H1 (cell line): ENCODE measurements at regions not wholly inside any gene's neighbourhood (a gene's known extent, or its start where the extent isn't known, plus 50 kb on each side); places are given as distances from the start of the nearest gene placed in this dataset.

Experiments used
- CTCF ChIA-PET: fragments of 300-600 bp; sonication (Branson Sonifier 250); formaldehyde crosslinking; loops from one replicate; lab custom pipeline; 2021; ENCODE audit not compliant: partially characterized antibody; lab: Charles Lee
- POLR2A ChIA-PET: fragments of 300-600 bp; sonication (Branson Sonifier 250); formaldehyde crosslinking; loops from one replicate; lab custom pipeline; 2021; ENCODE audit warnings: inconsistent platforms; ENCODE audit not compliant: partially characterized antibody; lab: Charles Lee
- DNase-seq, 2 experiments: peaks; one replicate each; pipeline versions ENCODE4 v3.0.0 to v3.0.0-alpha.2; 2010 to 2022; ENCODE audit warnings: low spot score in 2 of 2, low read depth in 1 of 2, mixed read lengths in 1 of 2
- FAIRE-seq: peaks from 2 replicates; lab custom pipeline; 2011; peaks lifted over from hg19 to GRCh38; lab: Jason Lieb, UNC
- H2AFZ ChIP-seq: 2 replicates; pipeline ENCODE4 v1.8.1; 2012; ENCODE audit warnings: low read length, inconsistent platforms
- H2AK5ac ChIP-seq: 2 replicates; pipeline ENCODE4 v1.6.1; 2013; ENCODE audit warnings: low read depth, low read length
- H2BK120ac ChIP-seq: replicated peaks from 2 replicates; pipeline ENCODE3; 2013; ENCODE audit warnings: low read depth, low read length, inconsistent platforms
- H2BK12ac ChIP-seq: 2 replicates; pipeline ENCODE4 v1.6.1; 2013; ENCODE audit warnings: low read depth, low read length
- H2BK15ac ChIP-seq: 2 replicates; pipeline ENCODE4 v1.6.1; 2013; ENCODE audit warnings: low read length
- H2BK20ac ChIP-seq: 2 replicates; pipeline ENCODE4 v1.6.1; 2013; ENCODE audit warnings: low read length
- H2BK5ac ChIP-seq: 2 replicates; pipeline ENCODE4 v1.6.1; 2013; ENCODE audit warnings: low read depth, low read length
- H3K14ac ChIP-seq: 2 replicates; pipeline ENCODE4 v1.6.1; 2013; ENCODE audit warnings: inconsistent platforms; ENCODE audit not compliant: insufficient read length
- H3K18ac ChIP-seq: 2 replicates; pipeline ENCODE4 v1.6.1; 2013; ENCODE audit warnings: low read length; ENCODE audit errors: extremely low read depth
- H3K23ac ChIP-seq: 2 replicates; pipeline ENCODE4 v1.6.1; 2013; ENCODE audit warnings: inconsistent platforms; ENCODE audit not compliant: insufficient read length
- H3K23me2 ChIP-seq: 2 replicates; pipeline ENCODE4 v1.6.1; 2013; ENCODE audit warnings: low read depth, low read length
- H3K27ac ChIP-seq: 2 replicates; pipeline ENCODE4 v1.6.1; 2011; ENCODE audit warnings: low read depth, low read length, inconsistent platforms
- H3K27me3 ChIP-seq, 4 experiments: replicated peaks in 1 of 4; 1 replicate in 1 of 4; 2 replicates in 3 of 4; pipeline versions ENCODE4 v1.6.1 to v1.8.1; 2011 to 2013; ENCODE audit warnings: low read length in 3 of 4, mild to moderate bottlenecking in 3 of 4, inconsistent platforms in 2 of 4, mixed read lengths in 2 of 4, moderate library complexity in 1 of 4; ENCODE audit not compliant: control insufficient read depth in 3 of 4, insufficient read depth in 3 of 4; ENCODE audit errors: extremely low read depth in 1 of 4
- H3K36me3 ChIP-seq, 4 experiments: 2 replicates each; pipeline versions ENCODE4 v1.6.1 to v1.8.1; 2011 to 2013; ENCODE audit warnings: mild to moderate bottlenecking in 4 of 4, low read length in 3 of 4, moderate library complexity in 2 of 4, control low read depth in 1 of 4, inconsistent platforms in 1 of 4; ENCODE audit not compliant: insufficient read depth in 4 of 4, control insufficient read depth in 2 of 4
- H3K4ac ChIP-seq: replicated peaks from 2 replicates; pipeline ENCODE3; 2013; ENCODE audit warnings: low read length, low read depth, mixed read lengths, inconsistent platforms; ENCODE audit not compliant: insufficient read length
- H3K4me1 ChIP-seq, 4 experiments: replicated peaks in 1 of 4; 1 replicate in 1 of 4; 2 replicates in 3 of 4; pipeline versions ENCODE4 v1.6.1 to v1.8.1; 2011 to 2013; ENCODE audit warnings: low read length in 3 of 4, inconsistent platforms in 2 of 4, mixed read lengths in 1 of 4; ENCODE audit not compliant: insufficient read depth in 4 of 4, control insufficient read depth in 3 of 4
- H3K4me2 ChIP-seq, 2 experiments: 2 replicates each; pipeline versions ENCODE4 v1.6.1 to v1.8.1; 2011 to 2013; ENCODE audit warnings: low read depth in 2 of 2, low read length in 2 of 2, control low read depth in 1 of 2, inconsistent platforms in 1 of 2, mild to moderate bottlenecking in 1 of 2; ENCODE audit not compliant: insufficient read depth in 1 of 2
- H3K4me3 ChIP-seq, 4 experiments: fragments of 200-600, 300-600 bp in 1 of 4; sonication (generic), shearing (Covaris generic), sonication (Bioruptor Twin) in 1 of 4; 2 replicates each; pipeline versions ENCODE4 v1.5.1 to v1.8.1; 2011 to 2016; ENCODE audit warnings: low read length in 4 of 4, low read depth in 3 of 4, control low read depth in 2 of 4, inconsistent platforms in 2 of 4, mild to moderate bottlenecking in 2 of 4, mixed read lengths in 1 of 4, moderate library complexity in 1 of 4; ENCODE audit not compliant: insufficient read depth in 2 of 4; ENCODE audit errors: extremely low read depth in 1 of 4
- H3K56ac ChIP-seq: replicated peaks from 2 replicates; pipeline ENCODE3; 2013; ENCODE audit warnings: low read depth, mild to moderate bottlenecking, mixed read lengths, low read length, inconsistent platforms; ENCODE audit not compliant: insufficient read length
- H3K79me1 ChIP-seq: 2 replicates; pipeline ENCODE4 v1.6.1; 2013; ENCODE audit warnings: low read depth, low read length, control low read depth
- H3K79me2 ChIP-seq, 2 experiments: 2 replicates each; pipeline versions ENCODE4 v1.6.1 to v1.8.1; 2012 to 2013; ENCODE audit warnings: low read length in 2 of 2, mild to moderate bottlenecking in 2 of 2, inconsistent platforms in 1 of 2; ENCODE audit not compliant: insufficient read depth in 2 of 2, control insufficient read depth in 1 of 2
- H3K9ac ChIP-seq, 4 experiments: replicated peaks in 1 of 4; 1 replicate in 1 of 4; 2 replicates in 3 of 4; pipeline versions ENCODE4 v1.6.1 to v1.8.1; 2011 to 2013; ENCODE audit warnings: low read depth in 3 of 4, low read length in 3 of 4, control low read depth in 2 of 4, mild to moderate bottlenecking in 2 of 4, moderate library complexity in 2 of 4, inconsistent platforms in 1 of 4; ENCODE audit errors: extremely low read depth in 1 of 4
- H3K9me3 ChIP-seq, 2 experiments: 2 replicates each; pipeline versions ENCODE4 v1.6.1 to v1.8.1; 2012 to 2013; ENCODE audit warnings: mild to moderate bottlenecking in 2 of 2, moderate library complexity in 2 of 2, control low read depth in 1 of 2, inconsistent platforms in 1 of 2, low read depth in 1 of 2, low read length in 1 of 2, mixed read lengths in 1 of 2; ENCODE audit not compliant: insufficient read depth in 2 of 2
- H4K20me1 ChIP-seq, 2 experiments: replicated peaks in 1 of 2; 2 replicates each; pipeline versions ENCODE3 to v1.8.1; 2011 to 2013; ENCODE audit warnings: inconsistent platforms in 2 of 2, low read length in 2 of 2, mild to moderate bottlenecking in 1 of 2; ENCODE audit not compliant: insufficient read depth in 2 of 2, control insufficient read depth in 1 of 2
- H4K5ac ChIP-seq: 2 replicates; pipeline ENCODE4 v1.6.1; 2013; ENCODE audit warnings: low read length, low read depth, mixed read lengths, inconsistent platforms; ENCODE audit not compliant: insufficient read length
- H4K8ac ChIP-seq: 2 replicates; pipeline ENCODE4 v1.8.0; 2013; ENCODE audit warnings: mild to moderate bottlenecking, moderate library complexity, low read length, inconsistent platforms; ENCODE audit not compliant: insufficient read depth; ENCODE audit errors: extremely low read depth
- H4K91ac ChIP-seq: replicated peaks from 2 replicates; pipeline ENCODE3; 2013; ENCODE audit warnings: low read length, mixed read lengths, inconsistent platforms; ENCODE audit not compliant: insufficient read length
- CEBPB ChIP-seq: IDR thresholded peaks from 2 replicates; pipeline ENCODE4 v1.6.1; 2012; ENCODE audit warnings: low read depth, low read length
- CHD2 ChIP-seq: IDR thresholded peaks from 2 replicates; pipeline ENCODE4 v1.6.1; 2012; ENCODE audit warnings: low read length, improper control_type of control experiment
- E2F6 ChIP-seq: IDR thresholded peaks from 2 replicates; pipeline ENCODE4 v1.6.1; 2012; ENCODE audit warnings: inconsistent platforms
- KDM5A ChIP-seq: fragments of 200-600 bp; IDR thresholded peaks from 2 replicates; pipeline ENCODE4 v1.7.1; 2012; ENCODE audit warnings: mild to moderate bottlenecking, low read length, inconsistent platforms, mixed read lengths
- TAF1 ChIP-seq: IDR thresholded peaks from 2 replicates; pipeline ENCODE4 v1.6.1; 2011; ENCODE audit warnings: mild to moderate bottlenecking, low read depth, low read length
- ZNF274 ChIP-seq: IDR thresholded peaks from 2 replicates; pipeline ENCODE4 v1.7.0; 2012; ENCODE audit warnings: low read length, borderline replicate concordance; ENCODE audit errors: extremely low read depth
- WGBS, 2 experiments: shearing (Covaris generic) in 1 of 2; methylation state at CpG; one replicate each; pipeline versions ENCODE4 v1.1.6 to v1.1.7; 2013 to 2015; ENCODE audit warnings: low lambda C conversion rate in 2 of 2, mixed read lengths in 2 of 2, inconsistent platforms in 1 of 2, low coverage in 1 of 2, missing lambda C conversion rate in 1 of 2; ENCODE audit not compliant: insufficient replicate concordance in 2 of 2, insufficient coverage in 1 of 2, insufficient read length in 1 of 2; ENCODE audit errors: extremely low coverage in 1 of 2, missing lambda C conversion rate in 1 of 2; 5-methylcytosine and 5-hydroxymethylcytosine counted together

GRCh38 chr2:121063471-121063870 is 221.5 kb downstream of the TFCP2L1 start:
- POLR2A ChIA-PET: interaction anchor here (3.6 kb wide), 1 partner anchor 12 kb away, joined by 32 read pairs; no protein-coding TSS in a partner anchor
- TF ChIP-seq CEBPB: no peak
- no peak for TF ChIP-seq CHD2
- no peak for TF ChIP-seq TAF1
- no peak for TF ChIP-seq ZNF274
- TF ChIP-seq E2F6: no peak
- TF ChIP-seq KDM5A: no peak
- TF ChIP-seq, all 59 proteins: peak for 0
- H3K79me1 ChIP-seq: no peaks in the 10 kb centered on the region

More at GRCh38 chr2:121063471-121063870, 221.5 kb downstream of the TFCP2L1 start:
- Histone ChIP-seq H3K36me3 (no peaks in the 10 kb centered on the region), H4K91ac (no peak overlapping the region), H2BK15ac (no peak overlapping the region), H3K27ac (no peak overlapping the region), H2BK120ac (no peak overlapping the region), H2BK5ac (no peak overlapping the region), H3K56ac (no peak overlapping the region), H3K18ac (no peak overlapping the region), H3K4ac (no peak overlapping the region), H3K27me3 (peaks cover 0 to 19% (median 3%) of the 10 kb centered on the region in 4 experiments; a peak in 3 of 7 replicates), H3K9ac (no peak overlapping the region), H3K4me1 (peaks cover 0 to 15% (median 4%) of the 10 kb centered on the region in 4 experiments; a peak in 6 of 7 replicates), H4K5ac (no peak overlapping the region), H2AK5ac (no peak overlapping the region; the same call in 1 of the 2 replicates), H3K9me3 (no peaks in the 10 kb centered on the region), H2BK20ac (no peak overlapping the region), H3K4me3 (no peak overlapping the region), H3K4me2 (no peak overlapping the region), H3K14ac (no peak overlapping the region), H4K20me1 (no peaks in the 10 kb centered on the region), H4K8ac (no peak overlapping the region), H2BK12ac (0 out of 2 replicates have a peak overlapping the region, but pooled peaks have one; percentile 23), H3K79me2 (no peaks in the 10 kb centered on the region), H3K23ac (no peak overlapping the region), H3K23me2 (no peaks in the 10 kb centered on the region), H2AFZ (no peak overlapping the region)
- CTCF ChIA-PET: interaction anchor here (0.9 to 2.7 kb wide), 5 partner anchors 14 to 377 kb away, joined by 3 to 13 read pairs (median 6); no protein-coding TSS in a partner anchor
- FAIRE-seq (no peak), DNase-seq (no peak)
- 92% methylated on average over 3 of the region's 3 CpGs; no CpG with 5 or more reads in 1 of the 2 experiments for WGBS, 2 experiments
